Stimulated activated naive CD4-positive, alpha-beta T cell (primary cell): ENCODE measurements at regions not wholly inside any gene's neighbourhood (a gene's known extent, or its start where the extent isn't known, plus 50 kb on each side); places are given as distances from the start of the nearest gene placed in this dataset.
"Not testable (repeated sequence)": the region's sequence is repeated elsewhere in the genome, so short reads cannot be mapped to it uniquely, and the experiment has no call there.

Experiments
- DNase-seq, 6 experiments: peaks; one replicate each; lab custom pipeline; 2025; lab: John Stamatoyannopoulos, UW

GRCh38 chr11:115967203-115967602 lies 463.0 kb upstream of the CADM1 start:
- not testable (repeated sequence) for DNase-seq

- no peak for DNase-seq
Measured at GRCh38 chr11:115965767-115966504, 461.7 kb upstream of the CADM1 start.

- no peak for DNase-seq
Measured at GRCh38 chr11:115964091-115964490, 459.9 kb upstream of the CADM1 start.

- no peak for DNase-seq
Measured at GRCh38 chr11:115963156-115963555, 458.9 kb upstream of the CADM1 start.

GRCh38 chr11:115961159-115962003 lies 457.2 kb upstream of the CADM1 start:
- no peak for DNase-seq

- DNase-seq = no peak
Measured at GRCh38 chr11:115959081-115959486, 454.9 kb upstream of the CADM1 start.

- no peak for DNase-seq
Measured at GRCh38 chr11:115958089-115959000, 454.1 kb upstream of the CADM1 start.

- no peak for DNase-seq
Measured at GRCh38 chr11:115955803-115956202, 451.6 kb upstream of the CADM1 start.

GRCh38 chr11:115950660-115951059 lies 446.4 kb upstream of the CADM1 start:
- DNase-seq = no peak

GRCh38 chr11:115944596-115944995 lies 440.4 kb upstream of the CADM1 start:
- DNase-seq = no peak

- no peak for DNase-seq
Measured at GRCh38 chr11:115942011-115942410, 437.8 kb upstream of the CADM1 start.

GRCh38 chr11:115941481-115941993 lies 437.3 kb upstream of the CADM1 start:
- no peak for DNase-seq

- DNase-seq = no peak
Measured at GRCh38 chr11:115941044-115941443, 436.8 kb upstream of the CADM1 start.

- no peak for DNase-seq
Measured at GRCh38 chr11:115939731-115940421, 435.7 kb upstream of the CADM1 start.

GRCh38 chr11:115939104-115939730 lies 435.0 kb upstream of the CADM1 start:
- DNase-seq = no peak

- DNase-seq = no peak
Measured at GRCh38 chr11:115933564-115933963, 429.3 kb upstream of the CADM1 start.

- DNase-seq = no peak
Measured at GRCh38 chr11:115931548-115932083, 427.4 kb upstream of the CADM1 start.

- no peak for DNase-seq
Measured at GRCh38 chr11:115930886-115931547, 426.8 kb upstream of the CADM1 start.

- DNase-seq = no peak
Measured at GRCh38 chr11:115930291-115930690, 426.1 kb upstream of the CADM1 start.

- no peak for DNase-seq
Measured at GRCh38 chr11:115929618-115930129, 425.5 kb upstream of the CADM1 start.
